B cell (primary cell): ENCODE measurements at regions not wholly inside any gene's neighbourhood (a gene's known extent, or its start where the extent isn't known, plus 50 kb on each side); places are given as distances from the start of the nearest gene placed in this dataset.

Source experiments
- ATAC-seq: fragments of 200-7000 bp; cut with Tn5 transposase; one replicate; pipeline ENCODE4 v1.10.0; 2021; ENCODE audit warnings: low read depth, mild to moderate bottlenecking, moderate number of reproducible peaks, moderate library complexity
- CTCF ChIA-PET: fragments of 350-600 bp; sonication (Branson Sonifier 250); formaldehyde crosslinking; loops from one replicate; lab custom pipeline; 2021; ENCODE audit warnings: antibody characterized with exemption, inconsistent platforms; lab: Charles Lee
- POLR2A ChIA-PET: fragments of 350-600 bp; sonication (Branson Sonifier 250); formaldehyde crosslinking; loops from one replicate; lab custom pipeline; 2021; ENCODE audit warnings: antibody characterized with exemption; lab: Charles Lee
- DNase-seq: peaks from one replicate; pipeline ENCODE4 v3.0.0; 2013
- H2AFZ ChIP-seq: 2 replicates; pipeline ENCODE4 v1.6.1; 2012; ENCODE audit warnings: mild to moderate bottlenecking, low read depth, low read length; ENCODE audit not compliant: insufficient read depth, poor library complexity, severe bottlenecking
- H3K27ac ChIP-seq, 2 donors: 1 replicate in 1 of 2; 2 replicates in 1 of 2; pipeline ENCODE4 v1.5.1; 2012 to 2013; ENCODE audit warnings: low read length in 2 of 2, mild to moderate bottlenecking in 2 of 2, moderate library complexity in 1 of 2
- H3K27me3 ChIP-seq, 4 experiments: fragments of 200-600 bp in 1 of 4; sonication (generic) in 1 of 4; replicated peaks in 1 of 4; 1 replicate in 2 of 4; 2 replicates in 2 of 4; pipeline versions ENCODE4 v1.6.1 to v1.7.0; 2013 to 2016; ENCODE audit warnings: low read length in 3 of 4, mild to moderate bottlenecking in 2 of 4, mixed read lengths in 1 of 4, moderate library complexity in 1 of 4; ENCODE audit not compliant: insufficient read depth in 4 of 4, control insufficient read depth in 3 of 4; ENCODE audit errors: control extremely low read depth in 1 of 4
- H3K36me3 ChIP-seq, 2 experiments: replicated peaks in 1 of 2; 1 replicate in 1 of 2; 2 replicates in 1 of 2; pipeline versions ENCODE4 v1.6.1 to v1.7.1; 2013; ENCODE audit warnings: low read length in 1 of 2; ENCODE audit not compliant: insufficient read depth in 2 of 2, control insufficient read depth in 1 of 2; ENCODE audit errors: control extremely low read depth in 1 of 2, extremely low read depth in 1 of 2
- H3K4me1 ChIP-seq, 2 donors: fragments of 200-600 bp in 1 of 2; sonication (generic) in 1 of 2; 1 replicate in 1 of 2; 2 replicates in 1 of 2; pipeline versions ENCODE4 v1.5.1 to v1.6.1; 2013 to 2017; ENCODE audit warnings: low read length in 2 of 2; ENCODE audit not compliant: control insufficient read depth in 2 of 2, insufficient read depth in 2 of 2
- H3K4me2 ChIP-seq: replicated peaks from 2 replicates; pipeline ENCODE3; 2012; ENCODE audit warnings: mild to moderate bottlenecking, low read depth, low read length; ENCODE audit not compliant: poor library complexity, severe bottlenecking
- H3K4me3 ChIP-seq, 5 experiments: fragments of 200-600 bp in 1 of 5; sonication (generic) in 1 of 5; 1 replicate in 3 of 5; 2 replicates in 2 of 5; pipeline versions ENCODE4 v1.5.1 to v1.7.0; 2011 to 2016; ENCODE audit warnings: low read length in 4 of 5, mild to moderate bottlenecking in 4 of 5, low read depth in 2 of 5, control low read depth in 1 of 5, moderate library complexity in 1 of 5; ENCODE audit not compliant: insufficient read depth in 1 of 5; ENCODE audit errors: control extremely low read depth in 1 of 5, extremely low read depth in 1 of 5
- H3K79me2 ChIP-seq: fragments of 200-600 bp; sonication (generic); one replicate; pipeline ENCODE4 v1.6.0; 2016; ENCODE audit warnings: low read length; ENCODE audit not compliant: control insufficient read depth, insufficient read depth
- H3K9ac ChIP-seq: fragments of 200-600 bp; sonication (generic); 2 replicates; pipeline ENCODE4 v1.6.1; 2017; ENCODE audit warnings: mild to moderate bottlenecking, low read length, moderate library complexity
- H3K9me3 ChIP-seq, 3 donors: one replicate each; pipeline versions ENCODE4 v1.6.1 to v1.7.1; 2013; ENCODE audit warnings: low read length in 2 of 3; ENCODE audit not compliant: control insufficient read depth in 2 of 3, insufficient read depth in 1 of 3; ENCODE audit errors: control extremely low read depth in 1 of 3
- H4K20me1 ChIP-seq: 2 replicates; pipeline ENCODE4 v1.6.0; 2012; ENCODE audit warnings: mild to moderate bottlenecking, low read length; ENCODE audit not compliant: insufficient read depth, control insufficient read depth, poor library complexity, severe bottlenecking
- H3K27ac Mint-ChIP-seq: one replicate; pipeline ENCODE4 v1.8.0; 2021; ENCODE audit warnings: mixed read lengths
- H3K27me3 Mint-ChIP-seq: one replicate; pipeline ENCODE4 v1.8.0; 2021; ENCODE audit warnings: mixed read lengths
- H3K4me1 Mint-ChIP-seq: one replicate; pipeline ENCODE4 v1.8.0; 2021; ENCODE audit warnings: mixed read lengths
- H3K4me3 Mint-ChIP-seq: one replicate; pipeline ENCODE4 v1.8.0; 2021; ENCODE audit warnings: mixed read lengths
- H3K9me3 Mint-ChIP-seq: one replicate; pipeline ENCODE4 v1.8.0; 2022; ENCODE audit warnings: mixed read lengths; ENCODE audit not compliant: insufficient read depth
- EZH2 ChIP-seq: IDR thresholded peaks from 2 replicates; pipeline ENCODE4 v1.6.1; 2012; ENCODE audit warnings: borderline replicate concordance, low read depth, mild to moderate bottlenecking, moderate library complexity, low read length; ENCODE audit not compliant: insufficient read depth, poor library complexity, severe bottlenecking
- WGBS: methylation state at CpG from one replicate; pipeline ENCODE4 v1.1.5; 2013; ENCODE audit warnings: missing lambda C conversion rate; ENCODE audit not compliant: insufficient coverage; 5-methylcytosine and 5-hydroxymethylcytosine counted together
- intact Hi-C: fragments of 100-400 bp; cut with micrococcal nuclease; formaldehyde crosslinking; loops from one replicate; pipeline ENCODE4 v1.10.0; 2022
- TF ChIP-seq, protein P1 (sequence below): fragments of 200-600 bp; IDR thresholded peaks from one replicate; pipeline ENCODE4 v1.8.0; 2022; ENCODE audit warnings: antibody characterized with exemption, mild to moderate bottlenecking

DNA sequence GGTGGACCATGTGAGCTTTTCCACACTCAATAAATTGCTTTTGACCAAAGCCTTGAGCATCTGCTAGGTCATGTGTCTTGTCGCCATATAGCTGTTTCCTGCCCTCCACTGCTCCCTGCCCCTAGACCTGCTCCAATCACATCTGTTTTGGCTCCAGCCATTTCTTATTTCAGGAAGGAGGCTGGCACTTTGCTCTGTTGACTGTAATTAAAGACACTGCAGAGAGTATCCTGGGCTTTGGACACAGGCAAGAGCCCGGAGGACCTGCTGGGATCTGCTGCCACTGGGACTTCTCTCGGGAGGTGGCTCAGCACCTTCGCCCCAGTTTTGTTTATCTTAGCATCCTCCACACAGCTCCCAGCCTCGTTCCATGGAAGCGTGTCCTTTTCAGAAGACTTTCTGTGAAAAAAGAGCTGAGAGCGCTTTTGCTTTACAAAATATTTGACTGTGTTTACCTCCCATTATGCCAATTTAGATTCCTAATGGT lies 153.2 kb downstream of the MED10 start:
- 91% methylated on average over 3 of the region's 7 CpGs for WGBS
- Mint-ChIP-seq H3K27ac (no peak overlapping the region), H3K4me1 (no peaks in the 10 kb centered on the region), H3K27me3 (peaks cover 3% of the 10 kb centered on the region), H3K4me3 (no peak overlapping the region), H3K9me3 (no peaks in the 10 kb centered on the region)
- ChIA-PET POLR2A (no interaction called here), CTCF (no interaction called here)
- no peak overlapping the region for H3K4me3 ChIP-seq
- no peak overlapping the region for H3K9ac ChIP-seq
- H2AFZ ChIP-seq: no peak overlapping the region
- no peaks in the 10 kb centered on the region for H3K27me3 ChIP-seq
- no peak overlapping the region for H3K27ac ChIP-seq
- intact Hi-C loops: no loop called here
- no peaks in the 10 kb centered on the region for H3K79me2 ChIP-seq
- peaks cover 0 to 14% (median 0%) of the 10 kb centered on the region in 3 donors for H3K9me3 ChIP-seq
- ATAC-seq (no peak), DNase-seq (no peak)
- no peaks in the 10 kb centered on the region for H3K4me1 ChIP-seq
- no peaks in the 10 kb centered on the region for H4K20me1 ChIP-seq
- H3K4me2 ChIP-seq: no peak overlapping the region
- TF ChIP-seq, protein P1, sequence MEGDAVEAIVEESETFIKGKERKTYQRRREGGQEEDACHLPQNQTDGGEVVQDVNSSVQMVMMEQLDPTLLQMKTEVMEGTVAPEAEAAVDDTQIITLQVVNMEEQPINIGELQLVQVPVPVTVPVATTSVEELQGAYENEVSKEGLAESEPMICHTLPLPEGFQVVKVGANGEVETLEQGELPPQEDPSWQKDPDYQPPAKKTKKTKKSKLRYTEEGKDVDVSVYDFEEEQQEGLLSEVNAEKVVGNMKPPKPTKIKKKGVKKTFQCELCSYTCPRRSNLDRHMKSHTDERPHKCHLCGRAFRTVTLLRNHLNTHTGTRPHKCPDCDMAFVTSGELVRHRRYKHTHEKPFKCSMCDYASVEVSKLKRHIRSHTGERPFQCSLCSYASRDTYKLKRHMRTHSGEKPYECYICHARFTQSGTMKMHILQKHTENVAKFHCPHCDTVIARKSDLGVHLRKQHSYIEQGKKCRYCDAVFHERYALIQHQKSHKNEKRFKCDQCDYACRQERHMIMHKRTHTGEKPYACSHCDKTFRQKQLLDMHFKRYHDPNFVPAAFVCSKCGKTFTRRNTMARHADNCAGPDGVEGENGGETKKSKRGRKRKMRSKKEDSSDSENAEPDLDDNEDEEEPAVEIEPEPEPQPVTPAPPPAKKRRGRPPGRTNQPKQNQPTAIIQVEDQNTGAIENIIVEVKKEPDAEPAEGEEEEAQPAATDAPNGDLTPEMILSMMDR: no peak
- TF ChIP-seq EZH2: no peak
- no peaks in the 10 kb centered on the region for H3K36me3 ChIP-seq

DNA sequence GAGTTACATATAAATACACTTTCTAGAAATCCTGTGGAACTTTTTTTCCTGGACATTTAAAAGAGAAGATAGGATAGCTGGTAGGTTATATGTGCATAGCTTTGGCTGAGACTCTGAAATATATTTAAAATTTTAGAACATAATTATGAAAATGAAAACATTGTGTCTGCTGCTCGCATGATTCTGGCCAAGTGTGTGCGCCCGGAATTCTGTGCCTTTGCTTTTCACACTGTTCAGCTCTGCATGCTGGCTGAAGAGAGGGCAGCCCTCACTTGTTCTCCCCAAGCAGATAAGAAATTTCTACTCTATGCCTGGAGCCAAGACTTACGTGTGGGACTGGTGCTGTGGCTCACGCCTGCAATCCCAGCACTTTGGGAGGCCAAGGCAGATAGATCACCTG lies 153.9 kb downstream of the MED10 start:
- no peaks in the 10 kb centered on the region for H4K20me1 ChIP-seq
- no peak overlapping the region for H3K27ac ChIP-seq
- H2AFZ ChIP-seq: no peak overlapping the region
- no peaks in the 10 kb centered on the region for H3K36me3 ChIP-seq
- intact Hi-C loops: no loop called here
- H3K4me2 ChIP-seq: no peak overlapping the region
- H3K79me2 ChIP-seq: no peaks in the 10 kb centered on the region
- H3K9me3 Mint-ChIP-seq: no peaks in the 10 kb centered on the region
- TF ChIP-seq, protein P1: no peak
- no peak for TF ChIP-seq EZH2
- CTCF ChIA-PET: no interaction called here
- H3K27me3 ChIP-seq: no peaks in the 10 kb centered on the region
- no peak overlapping the region for H3K27ac Mint-ChIP-seq
- H3K27me3 Mint-ChIP-seq: peaks cover 3% of the 10 kb centered on the region
- POLR2A ChIA-PET: no interaction called here
- peaks cover 0 to 16% (median 0%) of the 10 kb centered on the region in 3 donors for H3K9me3 ChIP-seq
- no peaks in the 10 kb centered on the region for H3K4me1 ChIP-seq
- H3K4me1 Mint-ChIP-seq: no peaks in the 10 kb centered on the region
- no peak overlapping the region for H3K9ac ChIP-seq
- ATAC-seq (no peak), DNase-seq (no peak)
- WGBS: 93% methylated on average over 4 of the region's 5 CpGs
- no peak overlapping the region for H3K4me3 Mint-ChIP-seq
- no peak overlapping the region for H3K4me3 ChIP-seq
